ENCODE measurements at regions not wholly inside any gene's neighbourhood (a gene's known extent, or its start where the extent isn't known, plus 50 kb on each side); places are given as distances from the start of the nearest gene placed in this dataset.

DNA sequence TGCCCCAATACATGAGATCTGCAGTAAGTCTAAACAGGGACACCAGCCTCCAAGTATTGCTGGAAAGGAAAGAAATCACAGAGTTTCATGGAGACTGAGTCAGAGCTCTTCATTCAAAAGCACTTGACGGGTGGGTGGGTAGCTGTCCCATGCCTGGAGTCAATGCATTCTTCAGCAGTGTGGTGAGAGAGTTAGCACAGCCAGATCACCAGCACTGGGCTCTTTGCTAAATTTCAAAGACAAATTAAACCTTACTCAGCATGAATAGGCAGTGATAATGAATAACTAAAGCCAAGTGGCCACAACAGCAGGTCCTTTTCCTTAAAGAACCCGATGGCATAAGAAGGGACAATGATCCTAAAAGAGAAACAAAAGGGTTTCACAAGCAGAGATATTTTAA lies 192.4 kb downstream of the ACTL7B start:
- Histone ChIP-seq H4K20me1 (ENCODE audit: control insufficient read depth, insufficient read depth, low read depth, low read length) (no peaks in the 10 kb centered on the region), H3K9me3 (ENCODE audit: control insufficient read depth, insufficient read depth, low read length) (peaks cover 9% of the 10 kb centered on the region; the same call in 1 of the 2 replicates), H3K79me2 (ENCODE audit: control insufficient read depth, low read length) (no peaks in the 10 kb centered on the region), H3K27ac (ENCODE audit: low read depth, low read length) (no peak overlapping the region), H3F3A (ENCODE audit: control insufficient read depth, insufficient read depth) (no peaks in the 10 kb centered on the region), H3K9me2 (replicated peaks; ENCODE audit: control insufficient read depth, low read length) (no peaks in the 10 kb centered on the region), H3K4me2 (ENCODE audit: low read length) (no peak overlapping the region), H3K4me1 (ENCODE audit: control insufficient read depth, low read length) (no peaks in the 10 kb centered on the region), H3K27me3 (ENCODE audit: control insufficient read depth, low read length) (no peaks in the 10 kb centered on the region), H3K36me3 (ENCODE audit: control insufficient read depth, low read length) (no peaks in the 10 kb centered on the region), H3K4me3 (ENCODE audit: low read length) (no peak overlapping the region)
- TF ChIP-seq, protein P1, sequence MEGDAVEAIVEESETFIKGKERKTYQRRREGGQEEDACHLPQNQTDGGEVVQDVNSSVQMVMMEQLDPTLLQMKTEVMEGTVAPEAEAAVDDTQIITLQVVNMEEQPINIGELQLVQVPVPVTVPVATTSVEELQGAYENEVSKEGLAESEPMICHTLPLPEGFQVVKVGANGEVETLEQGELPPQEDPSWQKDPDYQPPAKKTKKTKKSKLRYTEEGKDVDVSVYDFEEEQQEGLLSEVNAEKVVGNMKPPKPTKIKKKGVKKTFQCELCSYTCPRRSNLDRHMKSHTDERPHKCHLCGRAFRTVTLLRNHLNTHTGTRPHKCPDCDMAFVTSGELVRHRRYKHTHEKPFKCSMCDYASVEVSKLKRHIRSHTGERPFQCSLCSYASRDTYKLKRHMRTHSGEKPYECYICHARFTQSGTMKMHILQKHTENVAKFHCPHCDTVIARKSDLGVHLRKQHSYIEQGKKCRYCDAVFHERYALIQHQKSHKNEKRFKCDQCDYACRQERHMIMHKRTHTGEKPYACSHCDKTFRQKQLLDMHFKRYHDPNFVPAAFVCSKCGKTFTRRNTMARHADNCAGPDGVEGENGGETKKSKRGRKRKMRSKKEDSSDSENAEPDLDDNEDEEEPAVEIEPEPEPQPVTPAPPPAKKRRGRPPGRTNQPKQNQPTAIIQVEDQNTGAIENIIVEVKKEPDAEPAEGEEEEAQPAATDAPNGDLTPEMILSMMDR (IDR thresholded peaks at IDR 0.05; ENCODE audit: low read depth, low read length, poor library complexity, severe bottlenecking) = no peak
- no peak for TF ChIP-seq EZH2phosphoT487 (IDR thresholded peaks at IDR 0.05; ENCODE audit: borderline replicate concordance, low read length)

DNA sequence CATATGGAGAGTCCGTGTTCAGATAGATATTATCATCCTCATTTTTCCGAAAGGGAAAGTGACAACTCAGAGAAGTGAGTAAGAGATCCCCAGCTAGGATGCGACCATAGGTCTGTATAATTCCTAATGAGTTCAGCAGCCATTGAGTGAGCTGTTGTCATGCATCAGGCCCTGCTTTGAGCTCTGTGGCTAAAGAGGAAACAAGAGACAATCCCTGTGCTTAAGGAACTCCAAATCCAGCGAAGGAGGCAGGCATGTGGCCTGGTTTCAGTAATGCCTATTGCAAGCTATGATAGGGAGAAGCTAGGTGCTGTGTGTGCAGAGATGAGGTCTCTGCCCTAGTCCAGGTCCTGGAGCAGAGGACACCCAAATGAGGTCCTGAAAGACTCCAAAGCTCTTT lies 192.8 kb downstream of the ACTL7B start:
- Histone ChIP-seq H3F3A (ENCODE audit: control insufficient read depth, insufficient read depth) (no peaks in the 10 kb centered on the region), H3K4me2 (ENCODE audit: low read length) (no peak overlapping the region), H3K79me2 (ENCODE audit: control insufficient read depth, low read length) (no peaks in the 10 kb centered on the region), H3K27ac (ENCODE audit: low read depth, low read length) (no peak overlapping the region), H3K9me2 (replicated peaks; ENCODE audit: control insufficient read depth, low read length) (no peaks in the 10 kb centered on the region), H3K27me3 (ENCODE audit: control insufficient read depth, low read length) (no peaks in the 10 kb centered on the region), H3K36me3 (ENCODE audit: control insufficient read depth, low read length) (no peaks in the 10 kb centered on the region), H3K9me3 (ENCODE audit: control insufficient read depth, insufficient read depth, low read length) (peaks cover 9% of the 10 kb centered on the region; the same call in 1 of the 2 replicates), H3K4me3 (ENCODE audit: low read length) (no peak overlapping the region), H3K4me1 (ENCODE audit: control insufficient read depth, low read length) (no peaks in the 10 kb centered on the region), H4K20me1 (ENCODE audit: control insufficient read depth, insufficient read depth, low read depth, low read length) (no peaks in the 10 kb centered on the region)
- TF ChIP-seq EZH2phosphoT487 (IDR thresholded peaks at IDR 0.05; ENCODE audit: borderline replicate concordance, low read length) = no peak
- TF ChIP-seq, protein P1 (IDR thresholded peaks at IDR 0.05; ENCODE audit: low read depth, low read length, poor library complexity, severe bottlenecking) = no peak

DNA sequence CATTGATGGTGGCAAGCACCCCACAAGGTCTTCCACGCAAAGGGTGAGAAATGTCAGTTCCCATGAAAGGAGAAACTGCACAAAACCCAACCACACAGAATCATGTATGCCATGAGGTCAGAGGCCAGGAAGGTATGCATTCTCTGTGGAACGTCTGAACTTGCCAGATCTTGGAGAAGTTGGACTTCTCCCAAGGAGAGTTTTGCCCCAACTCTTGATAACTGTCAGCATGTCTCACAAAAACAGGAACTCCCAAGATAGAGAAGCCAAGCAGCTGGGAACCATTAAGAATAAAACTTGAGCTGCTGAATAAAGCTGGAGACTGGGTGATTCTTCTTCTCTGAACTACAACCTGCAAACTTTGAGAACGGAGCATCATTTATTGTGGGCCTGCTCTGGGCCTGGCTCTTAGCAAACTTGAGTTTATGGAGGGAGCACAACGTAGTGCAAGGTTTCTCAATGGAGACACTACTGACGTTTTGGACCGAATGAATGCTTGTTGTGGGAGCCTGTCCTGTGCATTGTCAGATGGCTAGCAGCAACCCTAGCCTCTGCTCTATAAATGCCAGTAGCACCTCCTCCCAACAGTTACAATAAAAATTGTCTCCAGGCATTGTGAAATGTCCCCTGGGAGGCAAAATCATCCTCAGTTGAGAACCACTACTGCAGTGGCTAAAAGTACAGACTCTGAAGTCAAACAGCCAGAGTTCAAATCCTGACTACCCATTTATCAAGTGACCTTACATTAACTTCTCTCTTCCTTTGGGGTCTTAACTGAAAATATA lies 193.5 kb downstream of the ACTL7B start:
- Histone ChIP-seq H3F3A (ENCODE audit: control insufficient read depth, insufficient read depth) (no peaks in the 10 kb centered on the region), H3K79me2 (ENCODE audit: control insufficient read depth, low read length) (no peaks in the 10 kb centered on the region), H3K4me1 (ENCODE audit: control insufficient read depth, low read length) (no peaks in the 10 kb centered on the region), H3K4me3 (ENCODE audit: low read length) (no peak overlapping the region), H3K9me3 (ENCODE audit: control insufficient read depth, insufficient read depth, low read length) (peaks cover 9% of the 10 kb centered on the region; the same call in 1 of the 2 replicates), H4K20me1 (ENCODE audit: control insufficient read depth, insufficient read depth, low read depth, low read length) (no peaks in the 10 kb centered on the region), H3K27ac (ENCODE audit: low read depth, low read length) (no peak overlapping the region), H3K27me3 (ENCODE audit: control insufficient read depth, low read length) (no peaks in the 10 kb centered on the region), H3K36me3 (ENCODE audit: control insufficient read depth, low read length) (no peaks in the 10 kb centered on the region), H3K9me2 (replicated peaks; ENCODE audit: control insufficient read depth, low read length) (no peaks in the 10 kb centered on the region), H3K4me2 (ENCODE audit: low read length) (no peak overlapping the region)
- TF ChIP-seq, protein P1 (IDR thresholded peaks at IDR 0.05; ENCODE audit: low read depth, low read length, poor library complexity, severe bottlenecking) = no peak
- no peak for TF ChIP-seq EZH2phosphoT487 (IDR thresholded peaks at IDR 0.05; ENCODE audit: borderline replicate concordance, low read length)
